HepG2 (cell line): ENCODE measurements at regions not wholly inside any gene's neighbourhood (a gene's known extent, or its start where the extent isn't known, plus 50 kb on each side); places are given as distances from the start of the nearest gene placed in this dataset.

ENCODE experiments used
- ARID5B ChIP-seq: IDR thresholded peaks from 2 replicates; pipeline ENCODE4 v1.4.0; 2020; ENCODE audit warnings: mild to moderate bottlenecking, missing genetic modification reagents
- ATF7-NPFF ChIP-seq: sonication (generic); formaldehyde crosslinking; IDR thresholded peaks from 2 replicates; pipeline ENCODE4 v1.8.1; 2023; ENCODE audit warnings: mild to moderate bottlenecking, low read depth, missing genetic modification reagents, moderate library complexity
- BATF2 ChIP-seq: sonication (generic); formaldehyde crosslinking; IDR thresholded peaks from 2 replicates; pipeline ENCODE4 v1.8.0; 2022; ENCODE audit warnings: mild to moderate bottlenecking, missing genetic modification reagents, moderate library complexity
- CCDC6 ChIP-seq: sonication (generic); formaldehyde crosslinking; IDR thresholded peaks from 2 replicates; pipeline ENCODE4 v1.8.1; 2022; ENCODE audit warnings: mild to moderate bottlenecking, missing genetic modification reagents, moderate library complexity
- CHD2 ChIP-seq: IDR thresholded peaks from 2 replicates; pipeline ENCODE4 v1.6.1; 2011; ENCODE audit warnings: low read depth, low read length, improper control_type of control experiment
- GATAD1 ChIP-seq: IDR thresholded peaks from 2 replicates; pipeline ENCODE4 v1.6.1; 2016; ENCODE audit warnings: missing genetic modification reagents, missing compliant biosample characterization
- HNRNPK ChIP-seq: fragments of 200-400 bp; formaldehyde crosslinking; IDR thresholded peaks from 2 replicates; pipeline ENCODE4 v1.6.1; 2018; ENCODE audit warnings: low read length, low read depth, moderate library complexity, mild to moderate bottlenecking; ENCODE audit not compliant: poor library complexity, severe bottlenecking
- HOXA5 ChIP-seq: sonication (generic); formaldehyde crosslinking; IDR thresholded peaks from 2 replicates; pipeline ENCODE4 v1.4.0; 2020; ENCODE audit warnings: missing genetic modification reagents
- IRF2 ChIP-seq: IDR thresholded peaks from 2 replicates; pipeline ENCODE4 v1.6.1; 2018; ENCODE audit warnings: missing genetic modification reagents, missing compliant biosample characterization
- KDM2A ChIP-seq: sonication (generic); formaldehyde crosslinking; IDR thresholded peaks from 2 replicates; pipeline ENCODE4 v1.4.0; 2020; ENCODE audit warnings: low read depth, missing genetic modification reagents, borderline replicate concordance
- NFKBIZ ChIP-seq: IDR thresholded peaks from 2 replicates; pipeline ENCODE4 v1.6.1; 2018; ENCODE audit warnings: missing genetic modification reagents, missing compliant biosample characterization
- RAD21 ChIP-seq: fragments of 450-650 bp; formaldehyde crosslinking; IDR thresholded peaks from 2 replicates; pipeline ENCODE4 v1.5.0; 2020; ENCODE audit warnings: mild to moderate bottlenecking
- SMARCE1 ChIP-seq: fragments of 450-650 bp; IDR thresholded peaks from 2 replicates; pipeline ENCODE4 v1.6.1; 2017; ENCODE audit warnings: borderline replicate concordance
- TBP ChIP-seq: sonication (generic); formaldehyde crosslinking; IDR thresholded peaks from 2 replicates; pipeline ENCODE4 v1.5.0; 2020; ENCODE audit warnings: missing genetic modification reagents
- TSC22D2 ChIP-seq: sonication (generic); formaldehyde crosslinking; IDR thresholded peaks from 2 replicates; pipeline ENCODE4 v1.5.1; 2020; ENCODE audit warnings: missing genetic modification reagents, mild to moderate bottlenecking, borderline replicate concordance
- ZNF205 ChIP-seq: IDR thresholded peaks from 2 replicates; pipeline ENCODE4 v1.6.1; 2018; ENCODE audit warnings: missing biosample characterization, missing genetic modification reagents
- ZNF30 ChIP-seq: sonication (generic); formaldehyde crosslinking; IDR thresholded peaks from 2 replicates; pipeline ENCODE4 v1.5.0; 2020; ENCODE audit warnings: mild to moderate bottlenecking, missing genetic modification reagents
- ZNF572 ChIP-seq: sonication (generic); formaldehyde crosslinking; IDR thresholded peaks from 2 replicates; pipeline ENCODE4 v1.5.1; 2020; ENCODE audit warnings: mild to moderate bottlenecking, missing genetic modification reagents
- ZNF580 ChIP-seq: IDR thresholded peaks from 2 replicates; pipeline ENCODE4 v1.6.1; 2016; ENCODE audit warnings: low read depth, borderline replicate concordance
- ZNF607 ChIP-seq: sonication (generic); formaldehyde crosslinking; IDR thresholded peaks from 2 replicates; pipeline ENCODE4 v1.5.1; 2020; ENCODE audit warnings: missing genetic modification reagents, mild to moderate bottlenecking, borderline replicate concordance
- ZNF672 ChIP-seq: sonication (generic); formaldehyde crosslinking; IDR thresholded peaks from 2 replicates; pipeline ENCODE4 v1.8.1; 2022; ENCODE audit warnings: missing genetic modification reagents
- ZNF710 ChIP-seq: sonication (generic); formaldehyde crosslinking; IDR thresholded peaks from 2 replicates; pipeline ENCODE4 v1.5.0; 2020; ENCODE audit warnings: mild to moderate bottlenecking, missing genetic modification reagents, borderline replicate concordance
- ZNF720 ChIP-seq: sonication (generic); formaldehyde crosslinking; IDR thresholded peaks from 2 replicates; pipeline ENCODE4 v1.4.0; 2020; ENCODE audit warnings: missing genetic modification reagents
- ZNF781 ChIP-seq: sonication (generic); formaldehyde crosslinking; IDR thresholded peaks from 2 replicates; pipeline ENCODE4 v1.5.1; 2020; ENCODE audit warnings: borderline replicate concordance, mild to moderate bottlenecking, missing genetic modification reagents; ENCODE audit errors: not compliant biosample characterization
- ZNF879 ChIP-seq: sonication (generic); formaldehyde crosslinking; IDR thresholded peaks from 2 replicates; pipeline ENCODE4 v1.8.1; 2023; ENCODE audit warnings: missing genetic modification reagents
- ZSCAN21 ChIP-seq: sonication (generic); formaldehyde crosslinking; IDR thresholded peaks from 2 replicates; pipeline ENCODE4 v1.8.0; 2022; ENCODE audit warnings: mild to moderate bottlenecking, missing genetic modification reagents, moderate library complexity, borderline replicate concordance

- TF ChIP-seq ZNF781 = no peak
- no peak for TF ChIP-seq BATF2 (CRISPR knock-in tag)
- TF ChIP-seq ZNF30 (CRISPR knock-in tag) = no peak
- no peak for TF ChIP-seq ZNF572 (CRISPR knock-in tag)
- TF ChIP-seq NFKBIZ (CRISPR knock-in tag) = no peak
- TF ChIP-seq HNRNPK = peak; percentile 53
- TF ChIP-seq ZNF205 (CRISPR knock-in tag) = peak; percentile 90
- TF ChIP-seq ZNF879 = no peak
- peak; percentile 83; the same call in 1 of the 2 replicates for TF ChIP-seq ZNF710 (CRISPR knock-in tag)
- TF ChIP-seq ZNF607 (CRISPR knock-in tag) = no peak
- peak; percentile 65; the same call in 1 of the 2 replicates for TF ChIP-seq ARID5B (CRISPR knock-in tag)
- no peak for TF ChIP-seq TSC22D2 (CRISPR knock-in tag)
- no peak for TF ChIP-seq ZNF720 (CRISPR knock-in tag)
- no peak for TF ChIP-seq RAD21 (CRISPR knock-in tag)
- TF ChIP-seq ZSCAN21 (CRISPR knock-in tag) = no peak
- TF ChIP-seq CHD2 = no peak
- no peak for TF ChIP-seq CCDC6
- no peak for TF ChIP-seq TBP
- TF ChIP-seq GATAD1 (CRISPR knock-in tag) = no peak
- TF ChIP-seq KDM2A (CRISPR knock-in tag) = 0 out of 2 replicates have a peak, but pooled peaks have one; percentile 31
- TF ChIP-seq HOXA5 (CRISPR knock-in tag) = no peak
- no peak for TF ChIP-seq ATF7-NPFF (CRISPR knock-in tag)
- TF ChIP-seq IRF2 = no peak
- no peak for TF ChIP-seq SMARCE1
- 0 out of 2 replicates have a peak, but pooled peaks have one; percentile 54 for TF ChIP-seq ZNF580
- no peak for TF ChIP-seq ZNF672 (CRISPR knock-in tag)
These were observed 75.7 kb downstream of the FGD2 start (continued) for GRCh38 chr6:37081042-37081607.
